Lung (tissue), 11 donors: ENCODE measurements at regions not wholly inside any gene's neighbourhood (a gene's known extent, or its start where the extent isn't known, plus 50 kb on each side); places are given as distances from the start of the nearest gene placed in this dataset.

ENCODE experiments used
- ATAC-seq: fragments of 200-7000 bp; cut with Tn5 transposase; one replicate; pipeline ENCODE4 v1.9.1; 2020; ENCODE audit warnings: moderate number of reproducible peaks; ENCODE audit not compliant: insufficient read depth, low FRiP score
- DNase-seq, 3 donors: peaks; one replicate each; pipeline ENCODE4 v3.0.0-alpha.2; 2013 to 2017
- H3K27ac ChIP-seq, 2 donors: one replicate each; pipeline ENCODE4 v1.5.1; 2013; ENCODE audit warnings: mild to moderate bottlenecking in 2 of 2, moderate library complexity in 2 of 2, control low read depth in 1 of 2, inconsistent platforms in 1 of 2, low read depth in 1 of 2, low read length in 1 of 2
- H3K27me3 ChIP-seq, 3 donors: one replicate each; pipeline ENCODE4 v1.5.1; 2013; ENCODE audit warnings: low read length in 2 of 3; ENCODE audit not compliant: control insufficient read depth in 3 of 3, insufficient read depth in 3 of 3
- H3K36me3 ChIP-seq, 4 donors: one replicate each; pipeline ENCODE4 v1.5.1; 2013; ENCODE audit warnings: low read length in 4 of 4, mild to moderate bottlenecking in 1 of 4, moderate library complexity in 1 of 4; ENCODE audit not compliant: control insufficient read depth in 4 of 4, insufficient read depth in 4 of 4
- H3K4me1 ChIP-seq, 5 donors: one replicate each; pipeline ENCODE4 v1.5.1; 2013; ENCODE audit warnings: low read length in 5 of 5, mild to moderate bottlenecking in 2 of 5, moderate library complexity in 1 of 5; ENCODE audit not compliant: control insufficient read depth in 5 of 5, insufficient read depth in 5 of 5
- H3K4me3 ChIP-seq: one replicate; pipeline ENCODE4 v1.5.1; 2013; ENCODE audit warnings: mild to moderate bottlenecking, control low read depth, moderate library complexity
- H3K9ac ChIP-seq, 2 donors: one replicate each; pipeline ENCODE4 v1.5.1; 2013; ENCODE audit warnings: low read length in 2 of 2, control low read depth in 1 of 2; ENCODE audit not compliant: insufficient read depth in 1 of 2
- H3K9me3 ChIP-seq, 4 donors: one replicate each; pipeline ENCODE4 v1.5.1; 2013; ENCODE audit warnings: low read length in 3 of 4, mild to moderate bottlenecking in 1 of 4, moderate library complexity in 1 of 4; ENCODE audit not compliant: control insufficient read depth in 4 of 4, insufficient read depth in 3 of 4
- CTCF ChIP-seq: IDR thresholded peaks from 2 replicates; pipeline ENCODE4 v1.5.1; 2012; ENCODE audit warnings: mild to moderate bottlenecking; ENCODE audit errors: control extremely low read depth, extremely low read depth
- WGBS, 2 donors: extraction: QIAGEN DNeasy Blood & Tissue Kit; methylation state at CpG; one replicate each; pipeline ENCODE4 v1.1.7; 2013; 5-methylcytosine and 5-hydroxymethylcytosine counted together
- donor health status: control.
- donor health status: control.
- donor health status: Bipolar disorder and iron deficiency.
- donor health status: healthy.
- donor health status: DM: yes; HTN: yes; CAD: no.

- H3K27ac ChIP-seq = no peak overlapping the region
- H3K4me1 ChIP-seq = no peaks in the 10 kb centered on the region
- 81 to 84% methylated on average over 13 of the region's 13 CpGs for WGBS, 2 donors
- H3K9ac ChIP-seq = no peak overlapping the region
- ATAC-seq (no peak), DNase-seq (no peak)
- no peak for TF ChIP-seq CTCF
- no peak overlapping the region for H3K4me3 ChIP-seq
- H3K27me3 ChIP-seq = no peaks in the 10 kb centered on the region
- H3K36me3 ChIP-seq = no peaks in the 10 kb centered on the region
- H3K9me3 ChIP-seq = peaks cover 0 to 7% (median 0%) of the 10 kb centered on the region in 4 donors
These were observed 207.7 kb upstream of the SHH start for GRCh38 chr7:156019776-156020565.

- no peaks in the 10 kb centered on the region for H3K4me1 ChIP-seq
- no peak overlapping the region for H3K27ac ChIP-seq
- DNase-seq = no peak
- no peak overlapping the region for H3K4me3 ChIP-seq
- no peaks in the 10 kb centered on the region for H3K27me3 ChIP-seq
- no peak overlapping the region for H3K9ac ChIP-seq
- TF ChIP-seq CTCF = no peak
- peaks cover 0 to 9% (median 0%) of the 10 kb centered on the region in 4 donors for H3K9me3 ChIP-seq
- ATAC-seq = no peak
- 87 to 94% methylated on average over 7 of the region's 7 CpGs for WGBS, 2 donors
- H3K36me3 ChIP-seq = no peaks in the 10 kb centered on the region
These were observed 207.0 kb upstream of the SHH start for GRCh38 chr7:156019308-156019707.

GRCh38 chr7:156017916-156018700 lies 205.8 kb upstream of the SHH start:
- peaks cover 0 to 9% (median 0%) of the 10 kb centered on the region in 4 donors for H3K9me3 ChIP-seq
- no peaks in the 10 kb centered on the region for H3K36me3 ChIP-seq
- WGBS, 2 donors = 91 to 92% methylated on average over 25 of the region's 25 CpGs
- ATAC-seq (no peak), DNase-seq (no peak)
- H3K27me3 ChIP-seq = no peaks in the 10 kb centered on the region
- H3K9ac ChIP-seq = no peak overlapping the region
- no peak overlapping the region for H3K27ac ChIP-seq
- no peak overlapping the region for H3K4me3 ChIP-seq
- H3K4me1 ChIP-seq = no peaks in the 10 kb centered on the region
- no peak for TF ChIP-seq CTCF
